SK-N-SH treated with all-trans-retinoic acid at 6 μM for 48 hours (cell line): ENCODE measurements at regions not wholly inside any gene's neighbourhood (a gene's known extent, or its start where the extent isn't known, plus 50 kb on each side); places are given as distances from the start of the nearest gene placed in this dataset.

ENCODE experiments used
- ATAC-seq: fragments of 200-7000 bp; cut with Tn5 transposase; 3 replicates; pipeline ENCODE4 v1.9.1; 2020; ENCODE audit warnings: mild to moderate bottlenecking, moderate library complexity
- ARNTL ChIP-seq: fragments of 450-650 bp; formaldehyde crosslinking; IDR thresholded peaks from 2 replicates; pipeline ENCODE4 v1.5.0; 2020; ENCODE audit warnings: low read depth, mild to moderate bottlenecking, moderate library complexity, borderline replicate concordance
- BACH2 ChIP-seq: fragments of 250-450 bp; sonication (Bioruptor Pico); IDR thresholded peaks from 2 replicates; pipeline ENCODE4 v1.9.0; 2021; ENCODE audit warnings: mild to moderate bottlenecking, borderline replicate concordance
- CSDC2 ChIP-seq: fragments of 250-450 bp; sonication (Bioruptor Pico); IDR thresholded peaks from 2 replicates; pipeline ENCODE4 v1.5.0; 2020; ENCODE audit warnings: mild to moderate bottlenecking, moderate library complexity
- ESRRG ChIP-seq: fragments of 250-450 bp; sonication (Bioruptor Pico); IDR thresholded peaks from 2 replicates; pipeline ENCODE4 v1.6.1; 2021; ENCODE audit warnings: mild to moderate bottlenecking
- GLIS3 ChIP-seq: fragments of 250-450 bp; sonication (Bioruptor Pico); IDR thresholded peaks from 2 replicates; pipeline ENCODE4 v1.5.0; 2020; ENCODE audit warnings: mild to moderate bottlenecking, moderate library complexity
- OSR1 ChIP-seq: fragments of 250-450 bp; sonication (Bioruptor Pico); IDR thresholded peaks from 2 replicates; pipeline ENCODE4 v1.8.0; 2022; ENCODE audit warnings: moderate library complexity, mild to moderate bottlenecking, inconsistent platforms
- POU6F1 ChIP-seq: fragments of 250-450 bp; sonication (Bioruptor Pico); IDR thresholded peaks from 2 replicates; pipeline ENCODE4 v1.8.0; 2021; ENCODE audit warnings: low read depth, mild to moderate bottlenecking, moderate library complexity, borderline replicate concordance
- PPARA ChIP-seq: fragments of 250-450 bp; sonication (Bioruptor Pico); IDR thresholded peaks from 2 replicates; pipeline ENCODE4 v1.5.0; 2020; ENCODE audit warnings: mild to moderate bottlenecking, borderline replicate concordance
- RARB ChIP-seq: fragments of 250-450 bp; sonication (Bioruptor Pico); IDR thresholded peaks from 2 replicates; pipeline ENCODE4 v1.8.0; 2021; ENCODE audit warnings: mild to moderate bottlenecking, moderate library complexity
- SNAI2 ChIP-seq: fragments of 250-450 bp; sonication (Bioruptor Pico); IDR thresholded peaks from 2 replicates; pipeline ENCODE4 v1.5.0; 2020; ENCODE audit warnings: mild to moderate bottlenecking, moderate library complexity
- TCF4 ChIP-seq: fragments of 250-450 bp; sonication (Bioruptor Pico); IDR thresholded peaks from 2 replicates; pipeline ENCODE4 v1.8.0; 2021; ENCODE audit warnings: mild to moderate bottlenecking, moderate library complexity, borderline replicate concordance
- TOX ChIP-seq: fragments of 250-450 bp; sonication (Bioruptor Pico); IDR thresholded peaks from 2 replicates; pipeline ENCODE4 v1.8.0; 2021; ENCODE audit warnings: mild to moderate bottlenecking, moderate library complexity, borderline replicate concordance
- ZC3H10 ChIP-seq: fragments of 250-450 bp; sonication (Bioruptor Pico); IDR thresholded peaks from 2 replicates; pipeline ENCODE4 v1.5.1; 2021; ENCODE audit warnings: mild to moderate bottlenecking, moderate library complexity
- ZFP3 ChIP-seq: fragments of 250-450 bp; sonication (Bioruptor Pico); IDR thresholded peaks from 2 replicates; pipeline ENCODE4 v1.5.0; 2020; ENCODE audit warnings: mild to moderate bottlenecking, moderate library complexity
- ZNF70 ChIP-seq: fragments of 450-650 bp; formaldehyde crosslinking; IDR thresholded peaks from 2 replicates; pipeline ENCODE4 v1.5.0; 2020; ENCODE audit warnings: mild to moderate bottlenecking, moderate library complexity
- ZNF8 ChIP-seq: fragments of 450-650 bp; formaldehyde crosslinking; IDR thresholded peaks from 2 replicates; pipeline ENCODE4 v1.5.0; 2020; ENCODE audit warnings: mild to moderate bottlenecking, moderate library complexity
- TF ChIP-seq, protein P1 (sequence below): fragments of 250-450 bp; sonication (Bioruptor Pico); IDR thresholded peaks from 2 replicates; pipeline ENCODE4 v1.5.1; 2020; ENCODE audit warnings: low read depth, mild to moderate bottlenecking, moderate library complexity
- TF ChIP-seq, protein P2 (sequence below): fragments of 250-450 bp; sonication (Bioruptor Pico); IDR thresholded peaks from 2 replicates; pipeline ENCODE4 v1.5.1; 2021; ENCODE audit warnings: mild to moderate bottlenecking, moderate library complexity
- TF ChIP-seq, protein P3 (sequence below): fragments of 250-450 bp; sonication (Bioruptor Pico); IDR thresholded peaks from 2 replicates; pipeline ENCODE4 v1.8.0; 2020; ENCODE audit warnings: mild to moderate bottlenecking, moderate library complexity, borderline replicate concordance

DNA sequence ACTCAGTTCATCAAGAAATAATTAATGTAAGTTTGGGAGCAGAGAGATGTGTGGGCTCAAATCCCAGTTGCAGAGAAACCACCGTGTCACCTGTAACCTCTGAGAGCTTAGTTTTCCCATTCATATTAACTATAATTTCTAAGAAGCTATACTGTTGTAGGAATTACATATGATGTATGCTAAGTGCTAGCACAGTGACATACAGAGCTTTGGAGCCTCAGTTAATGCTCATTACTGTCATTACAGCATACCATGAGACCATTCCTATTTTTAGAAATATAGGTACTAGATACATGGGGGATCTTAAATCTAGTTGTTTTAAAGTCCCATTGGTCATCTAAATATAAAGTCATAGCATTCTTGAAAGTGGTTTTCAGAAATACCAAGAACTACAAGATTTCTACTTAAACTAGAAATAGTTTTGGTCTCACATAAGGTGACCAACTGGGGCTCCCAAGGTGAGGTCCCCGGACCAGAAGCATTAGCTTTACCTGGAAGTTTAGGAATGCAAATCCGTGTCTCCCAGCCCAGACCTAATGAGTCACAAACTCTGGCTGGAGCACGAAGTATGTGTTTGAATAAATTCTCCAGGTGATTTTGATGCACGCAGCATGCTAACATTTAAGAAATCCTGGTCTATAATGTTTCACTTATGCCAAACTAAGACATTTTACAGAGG lies 144.6 kb downstream of the LACC1 start:
- ATAC-seq = no peak
- no peak for TF ChIP-seq ZC3H10 (CRISPR knock-in tag)
- no peak for TF ChIP-seq ARNTL (CRISPR knock-in tag)
- no peak for TF ChIP-seq BACH2 (CRISPR knock-in tag)
- TF ChIP-seq RARB (CRISPR knock-in tag) = no peak
- no peak for TF ChIP-seq ZNF8 (CRISPR knock-in tag)
- no peak for TF ChIP-seq TOX (CRISPR knock-in tag)
- TF ChIP-seq GLIS3 (CRISPR knock-in tag) = no peak
- no peak for TF ChIP-seq SNAI2 (CRISPR knock-in tag)
- TF ChIP-seq, protein P1, sequence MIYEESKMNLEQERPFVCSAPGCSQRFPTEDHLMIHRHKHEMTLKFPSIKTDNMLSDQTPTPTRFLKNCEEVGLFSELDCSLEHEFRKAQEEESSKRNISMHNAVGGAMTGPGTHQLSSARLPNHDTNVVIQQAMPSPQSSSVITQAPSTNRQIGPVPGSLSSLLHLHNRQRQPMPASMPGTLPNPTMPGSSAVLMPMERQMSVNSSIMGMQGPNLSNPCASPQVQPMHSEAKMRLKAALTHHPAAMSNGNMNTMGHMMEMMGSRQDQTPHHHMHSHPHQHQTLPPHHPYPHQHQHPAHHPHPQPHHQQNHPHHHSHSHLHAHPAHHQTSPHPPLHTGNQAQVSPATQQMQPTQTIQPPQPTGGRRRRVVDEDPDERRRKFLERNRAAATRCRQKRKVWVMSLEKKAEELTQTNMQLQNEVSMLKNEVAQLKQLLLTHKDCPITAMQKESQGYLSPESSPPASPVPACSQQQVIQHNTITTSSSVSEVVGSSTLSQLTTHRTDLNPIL (CRISPR knock-in tag) = no peak
- TF ChIP-seq TCF4 (CRISPR knock-in tag) = no peak
- no peak for TF ChIP-seq PPARA
- TF ChIP-seq, protein P2, sequence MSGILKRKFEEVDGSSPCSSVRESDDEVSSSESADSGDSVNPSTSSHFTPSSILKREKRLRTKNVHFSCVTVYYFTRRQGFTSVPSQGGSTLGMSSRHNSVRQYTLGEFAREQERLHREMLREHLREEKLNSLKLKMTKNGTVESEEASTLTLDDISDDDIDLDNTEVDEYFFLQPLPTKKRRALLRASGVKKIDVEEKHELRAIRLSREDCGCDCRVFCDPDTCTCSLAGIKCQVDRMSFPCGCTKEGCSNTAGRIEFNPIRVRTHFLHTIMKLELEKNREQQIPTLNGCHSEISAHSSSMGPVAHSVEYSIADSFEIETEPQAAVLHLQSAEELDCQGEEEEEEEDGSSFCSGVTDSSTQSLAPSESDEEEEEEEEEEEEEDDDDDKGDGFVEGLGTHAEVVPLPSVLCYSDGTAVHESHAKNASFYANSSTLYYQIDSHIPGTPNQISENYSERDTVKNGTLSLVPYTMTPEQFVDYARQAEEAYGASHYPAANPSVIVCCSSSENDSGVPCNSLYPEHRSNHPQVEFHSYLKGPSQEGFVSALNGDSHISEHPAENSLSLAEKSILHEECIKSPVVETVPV (CRISPR knock-in tag) = no peak
- TF ChIP-seq POU6F1 = no peak
- no peak for TF ChIP-seq ESRRG (CRISPR knock-in tag)
- TF ChIP-seq CSDC2 (CRISPR knock-in tag) = no peak
- no peak for TF ChIP-seq ZFP3 (CRISPR knock-in tag)
- TF ChIP-seq, protein P3, sequence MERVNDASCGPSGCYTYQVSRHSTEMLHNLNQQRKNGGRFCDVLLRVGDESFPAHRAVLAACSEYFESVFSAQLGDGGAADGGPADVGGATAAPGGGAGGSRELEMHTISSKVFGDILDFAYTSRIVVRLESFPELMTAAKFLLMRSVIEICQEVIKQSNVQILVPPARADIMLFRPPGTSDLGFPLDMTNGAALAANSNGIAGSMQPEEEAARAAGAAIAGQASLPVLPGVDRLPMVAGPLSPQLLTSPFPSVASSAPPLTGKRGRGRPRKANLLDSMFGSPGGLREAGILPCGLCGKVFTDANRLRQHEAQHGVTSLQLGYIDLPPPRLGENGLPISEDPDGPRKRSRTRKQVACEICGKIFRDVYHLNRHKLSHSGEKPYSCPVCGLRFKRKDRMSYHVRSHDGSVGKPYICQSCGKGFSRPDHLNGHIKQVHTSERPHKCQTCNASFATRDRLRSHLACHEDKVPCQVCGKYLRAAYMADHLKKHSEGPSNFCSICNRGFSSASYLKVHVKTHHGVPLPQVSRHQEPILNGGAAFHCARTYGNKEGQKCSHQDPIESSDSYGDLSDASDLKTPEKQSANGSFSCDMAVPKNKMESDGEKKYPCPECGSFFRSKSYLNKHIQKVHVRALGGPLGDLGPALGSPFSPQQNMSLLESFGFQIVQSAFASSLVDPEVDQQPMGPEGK (CRISPR knock-in tag) = no peak

GRCh38 chr13:44024846-44025195 lies 145.1 kb downstream of the LACC1 start:
- ATAC-seq = no peak
- TF ChIP-seq ZC3H10 (CRISPR knock-in tag) = no peak
- no peak for TF ChIP-seq POU6F1
- TF ChIP-seq, protein P3 (CRISPR knock-in tag) = no peak
- TF ChIP-seq, protein P2 (CRISPR knock-in tag) = no peak
- TF ChIP-seq OSR1 (CRISPR knock-in tag) = no peak
- no peak for TF ChIP-seq ZNF70 (CRISPR knock-in tag)
- TF ChIP-seq, protein P1 (CRISPR knock-in tag) = no peak
- TF ChIP-seq, all 23 proteins: peak for 0
